ENCODE measurements at regions not wholly inside any gene's neighbourhood (a gene's known extent, or its start where the extent isn't known, plus 50 kb on each side); places are given as distances from the start of the nearest gene placed in this dataset.

DNA sequence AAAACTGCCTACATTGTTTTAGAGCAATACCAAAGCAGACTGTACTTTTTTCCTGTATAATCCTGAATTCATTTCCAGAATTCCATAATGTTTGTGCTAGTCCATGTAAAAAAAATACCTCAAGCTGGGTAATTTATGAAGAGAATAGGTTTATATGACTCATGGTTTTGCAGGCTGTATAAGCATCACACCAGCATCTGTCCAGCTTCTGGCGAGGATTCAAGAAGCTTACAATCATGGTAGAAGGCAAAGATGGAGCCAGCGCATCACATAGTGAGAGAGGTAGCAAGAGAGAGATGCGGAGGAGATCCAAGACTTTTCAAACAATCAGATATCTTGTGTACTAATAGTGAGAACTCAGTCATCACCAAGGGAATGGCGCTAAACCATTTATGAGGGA is 280.3 kb upstream of the CDH9 start:
- peak; percentile 37 for DNase-seq

DNA sequence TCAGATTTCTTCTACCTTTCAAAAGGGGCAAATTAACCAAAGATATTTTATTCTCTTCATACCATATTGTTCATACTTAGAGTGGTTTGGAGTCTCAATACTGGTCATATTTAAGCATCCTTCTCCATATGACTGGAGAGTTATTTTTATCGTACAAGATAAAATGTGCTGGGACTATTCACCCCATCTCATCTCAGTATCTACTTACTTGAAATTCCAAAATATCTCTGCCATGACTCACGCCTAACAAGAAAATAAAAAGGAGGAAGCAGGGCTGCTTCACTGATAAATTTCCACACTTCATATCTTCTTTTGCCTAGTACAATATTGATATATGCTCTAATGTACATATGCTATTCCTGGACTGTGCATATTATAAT is 277.9 kb upstream of the CDH9 start:
- peak; percentile 96 for DNase-seq

DNA sequence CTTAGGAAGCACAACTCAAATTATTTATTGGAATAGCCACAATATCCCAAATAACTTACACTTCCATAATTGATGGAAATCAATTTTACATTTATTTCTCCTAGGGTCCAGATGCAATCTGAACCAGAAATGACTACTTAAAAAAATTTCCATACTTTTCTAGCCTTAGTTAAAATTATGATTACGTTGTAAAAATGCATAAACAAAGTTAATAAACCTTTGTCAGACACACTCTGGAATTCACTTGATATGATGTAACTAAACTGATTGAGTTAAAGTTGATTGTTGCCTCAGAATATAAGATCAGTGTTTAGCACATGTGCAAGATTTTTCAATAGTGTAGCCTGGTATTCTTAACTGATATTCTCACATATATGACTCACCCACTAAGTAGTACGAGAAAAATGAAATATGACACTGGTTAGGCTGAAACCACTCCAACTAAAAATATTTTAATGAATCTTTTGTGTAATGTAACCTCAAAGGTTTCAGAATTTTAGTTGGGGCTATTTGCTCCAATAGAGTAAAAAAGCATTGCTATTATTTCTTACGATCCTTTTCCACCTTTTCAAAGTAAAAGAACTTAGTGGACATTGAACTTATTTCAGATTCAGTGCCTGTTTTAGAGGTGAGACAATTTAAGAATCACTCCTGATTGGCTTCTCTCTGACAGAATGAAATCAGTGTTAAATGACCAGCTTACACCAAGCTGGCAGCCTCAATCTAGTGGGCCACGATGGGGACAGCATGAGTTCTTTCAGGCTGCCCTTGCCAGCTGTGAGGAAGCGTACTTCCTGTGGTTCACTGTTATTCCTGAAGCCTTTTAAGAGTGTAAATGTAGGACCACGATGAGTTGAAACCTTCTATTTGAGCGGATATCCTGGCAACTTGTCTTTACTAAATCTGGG is 277.2 kb upstream of the CDH9 start:
- DNase-seq = peak; percentile 82

DNA sequence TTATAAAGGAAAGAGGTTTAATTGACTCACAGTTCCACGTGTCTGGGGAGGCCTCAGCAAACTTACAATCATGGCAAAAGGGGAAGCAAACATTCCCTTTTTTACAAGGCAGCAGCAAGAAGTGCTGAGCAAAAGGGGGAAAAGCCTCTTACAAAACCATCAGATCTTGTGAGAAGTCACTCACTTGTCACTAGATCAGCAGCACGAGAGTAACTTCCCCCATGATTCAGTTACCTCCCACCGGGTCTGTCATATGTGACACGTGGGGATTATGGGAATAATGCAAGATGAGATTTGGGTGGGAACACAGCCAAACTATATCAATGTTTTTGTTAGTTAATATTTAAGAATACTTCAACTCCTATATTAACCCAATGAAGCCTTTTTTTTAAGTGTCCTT is 275.2 kb upstream of the CDH9 start:
- no peak for DNase-seq

DNA sequence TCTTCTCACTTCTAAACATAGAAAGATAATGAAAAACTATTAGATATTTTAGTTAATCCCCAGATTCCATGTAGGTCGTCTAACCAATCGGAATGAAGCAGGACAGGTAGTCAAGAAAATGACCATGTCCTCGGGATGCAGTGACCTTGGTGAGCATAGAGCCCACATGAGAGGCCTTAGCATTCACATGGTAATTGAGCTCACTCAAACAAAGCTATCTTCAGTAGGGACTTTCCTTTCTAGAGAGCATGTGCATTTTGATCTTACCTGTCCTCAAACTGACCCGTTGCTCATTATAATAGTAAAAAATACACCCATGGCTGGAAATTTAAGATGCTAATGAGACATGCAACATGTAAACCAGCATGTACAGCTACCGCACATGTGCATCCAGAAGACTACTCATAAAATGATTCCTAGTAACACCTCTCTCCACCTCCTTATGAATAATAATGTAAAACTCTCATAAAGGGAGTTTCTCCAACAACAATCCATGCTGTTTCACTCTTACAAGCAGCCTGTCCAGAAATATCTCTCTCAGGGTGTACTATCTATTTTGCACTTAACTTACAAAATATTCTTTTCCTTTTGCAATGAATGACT is 274.0 kb upstream of the CDH9 start:
- DNase-seq = no peak

DNA sequence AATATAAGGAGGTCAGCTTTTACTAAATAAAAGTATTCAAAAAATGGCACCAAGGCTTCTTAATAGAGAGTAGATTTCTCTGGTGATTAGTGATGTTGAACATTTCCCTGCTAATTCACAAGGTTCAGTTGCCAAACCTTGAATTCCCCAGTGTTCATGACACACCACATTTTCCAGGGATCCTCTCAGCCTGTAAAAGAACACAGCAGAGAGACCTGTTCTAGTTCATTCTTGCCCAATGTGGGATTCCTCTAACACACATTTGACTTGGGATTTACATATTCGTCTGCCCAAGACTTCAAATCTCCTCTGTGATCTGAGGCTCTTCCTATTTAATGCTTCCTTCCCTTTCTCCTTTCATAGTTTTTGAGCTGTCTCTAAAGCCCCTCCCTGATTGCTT is 273.2 kb upstream of the CDH9 start:
- DNase-seq = peak; percentile 32

DNA sequence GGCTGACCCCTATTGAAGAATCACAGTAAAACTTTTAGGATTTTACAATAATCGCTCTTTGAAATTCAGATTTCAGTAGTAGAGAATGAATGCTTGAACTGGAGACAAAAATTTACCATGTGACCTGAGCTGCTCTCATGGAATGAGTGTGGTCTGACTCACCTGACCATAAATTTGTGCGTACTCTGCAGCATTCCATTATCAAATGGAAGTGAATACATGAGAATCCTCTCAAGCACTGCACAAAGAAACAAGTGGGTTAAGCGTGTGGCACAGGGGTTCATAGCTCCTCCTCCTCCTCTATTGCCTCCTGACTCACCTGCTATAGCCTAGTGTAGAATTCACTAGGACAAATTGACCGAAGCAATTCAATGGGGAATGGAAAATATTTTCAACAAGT is 269.8 kb upstream of the CDH9 start:
- peak; percentile 29 for DNase-seq

DNA sequence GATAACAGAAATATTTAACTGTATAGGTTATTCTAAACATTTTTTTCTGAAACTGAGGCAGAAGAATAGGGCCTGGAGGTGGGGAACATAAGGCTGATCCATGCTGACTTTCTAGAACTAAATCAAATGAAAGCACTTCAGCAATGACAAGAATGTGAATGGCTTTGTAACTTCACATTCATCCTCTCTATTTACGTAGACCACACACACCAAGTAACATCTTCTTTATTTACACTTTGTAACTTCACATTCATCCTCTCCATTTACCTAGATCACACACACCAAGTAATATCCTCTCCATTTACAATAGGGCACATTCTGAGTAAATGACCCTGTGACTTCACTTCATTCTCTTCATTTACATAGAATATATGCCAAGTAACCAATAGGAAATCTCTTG is 251.8 kb upstream of the CDH9 start:
- peak; percentile 4 for DNase-seq

DNA sequence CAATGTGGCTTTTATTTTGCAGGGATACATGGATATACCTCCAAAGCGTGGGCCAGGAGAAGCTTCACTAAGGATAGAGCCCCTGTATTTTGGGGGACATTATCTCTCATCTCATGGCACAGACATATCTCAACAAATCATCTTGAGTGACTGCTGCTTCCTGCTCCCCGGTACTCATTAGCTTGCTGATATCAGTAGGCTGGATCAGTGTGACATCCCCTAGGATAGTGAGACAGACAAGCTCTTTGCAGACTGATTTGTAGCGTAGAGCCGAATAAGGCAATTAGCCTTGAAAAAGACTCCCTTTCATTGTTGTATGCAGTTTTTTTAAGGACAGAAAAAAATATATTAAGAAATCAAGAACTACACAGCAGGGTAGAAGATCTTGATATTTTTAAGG is 237.7 kb upstream of the CDH9 start:
- no peak for DNase-seq

DNA sequence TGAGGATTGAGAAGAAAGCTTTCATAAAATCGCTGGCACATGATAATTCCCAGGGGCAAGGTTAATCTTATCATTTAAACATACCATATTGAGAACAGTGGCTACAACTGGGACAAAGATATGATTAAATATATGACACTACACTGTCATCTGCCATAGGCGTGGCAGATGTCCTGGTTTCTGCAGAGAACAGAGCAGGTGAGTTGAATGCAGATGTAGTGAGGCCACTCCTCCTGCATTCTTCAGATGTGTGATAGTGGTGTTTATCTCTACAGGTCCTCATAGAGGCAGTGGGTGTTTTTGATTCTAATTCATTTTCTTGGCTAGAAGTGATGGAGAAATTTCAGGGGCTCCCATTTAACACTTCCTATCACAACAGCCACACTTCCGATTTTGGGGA is 237.0 kb upstream of the CDH9 start:
- DNase-seq = no peak

DNA sequence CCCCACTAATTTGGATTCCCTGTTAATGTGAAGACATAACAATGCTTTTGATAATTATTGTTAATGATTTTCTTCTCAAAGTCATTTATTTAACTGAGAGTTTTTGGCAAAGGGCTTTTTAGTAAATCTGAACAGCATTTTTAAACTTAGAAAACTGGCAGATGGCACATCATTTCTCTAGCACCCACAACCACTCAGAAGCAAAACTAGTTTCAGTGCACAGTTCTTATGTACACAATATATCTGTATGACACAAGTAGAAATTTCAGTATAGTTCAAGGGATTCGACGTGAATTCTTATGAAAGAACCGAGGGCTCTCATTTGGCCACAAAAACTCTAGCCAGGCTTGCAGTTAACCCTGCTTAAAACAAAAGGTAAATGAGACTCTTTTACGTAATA is 231.4 kb upstream of the CDH9 start:
- DNase-seq = no peak

DNA sequence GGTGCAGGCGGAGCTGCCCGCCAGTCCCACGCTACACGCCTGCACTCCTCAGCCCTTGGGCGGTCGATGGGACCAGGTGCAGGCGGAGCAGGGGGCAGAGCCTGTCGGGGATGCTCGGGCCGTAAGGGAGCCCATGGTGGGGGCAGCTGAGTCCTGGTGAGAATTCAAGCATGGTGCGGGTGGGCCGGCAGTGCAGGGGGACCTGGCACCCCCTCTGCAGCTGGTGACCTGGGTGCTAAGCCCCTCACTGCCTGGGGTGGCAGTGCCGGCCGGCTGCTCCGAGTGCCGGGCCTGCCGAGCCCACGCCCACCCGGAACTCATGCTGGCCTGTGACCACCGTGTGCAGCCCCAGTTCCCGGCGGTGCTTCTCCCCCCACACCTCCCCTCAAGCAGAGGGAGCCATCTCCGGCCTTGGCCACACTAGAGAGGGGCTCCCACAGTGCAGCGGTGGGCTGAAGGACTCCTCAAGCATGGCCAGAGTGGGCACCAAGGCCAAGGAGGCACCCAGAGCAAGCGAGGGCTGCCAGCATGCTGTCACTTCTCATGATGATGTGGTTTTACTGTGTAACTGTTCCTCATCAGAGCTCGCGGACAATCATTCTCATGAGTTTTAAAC is 228.9 kb upstream of the CDH9 start:
- DNase-seq = no peak

DNA sequence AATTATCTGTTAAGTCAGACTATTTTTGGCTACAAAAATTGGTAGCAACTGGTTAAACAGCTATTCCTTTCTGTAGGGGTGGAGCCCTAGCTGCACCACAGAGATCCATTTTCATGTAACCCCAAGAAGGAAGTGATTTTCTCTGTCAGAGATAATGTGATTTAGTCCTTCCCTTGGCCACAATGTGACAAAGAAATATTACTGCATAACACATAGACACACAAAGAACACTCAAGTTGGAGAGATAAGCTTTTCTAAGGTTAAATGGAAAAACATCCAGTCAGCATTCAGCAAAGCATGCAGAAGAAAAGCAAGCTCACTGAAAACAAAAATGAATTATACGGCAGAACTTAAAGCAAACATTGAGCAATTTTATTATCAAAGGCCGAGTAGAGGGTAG is 227.8 kb upstream of the CDH9 start:
- DNase-seq = no peak

DNA sequence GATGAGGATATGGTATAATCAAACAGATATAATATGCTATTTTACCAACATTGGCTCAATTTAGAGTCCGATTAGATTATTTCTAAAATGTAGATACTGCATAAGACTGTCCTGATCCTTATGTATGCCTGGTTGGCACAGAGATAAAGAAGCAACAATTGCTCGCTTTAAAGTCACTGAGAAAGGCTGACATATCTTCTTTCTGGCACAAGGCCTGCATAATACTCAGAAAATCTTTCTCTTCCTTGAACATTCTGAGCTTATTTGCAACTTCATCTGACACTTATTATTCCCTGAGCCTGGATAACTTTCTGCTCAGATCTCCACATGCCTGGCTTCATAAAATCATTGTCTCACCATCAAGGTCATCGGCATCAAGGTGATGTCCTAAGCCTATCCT is 219.3 kb upstream of the CDH9 start:
- no peak for DNase-seq

DNA sequence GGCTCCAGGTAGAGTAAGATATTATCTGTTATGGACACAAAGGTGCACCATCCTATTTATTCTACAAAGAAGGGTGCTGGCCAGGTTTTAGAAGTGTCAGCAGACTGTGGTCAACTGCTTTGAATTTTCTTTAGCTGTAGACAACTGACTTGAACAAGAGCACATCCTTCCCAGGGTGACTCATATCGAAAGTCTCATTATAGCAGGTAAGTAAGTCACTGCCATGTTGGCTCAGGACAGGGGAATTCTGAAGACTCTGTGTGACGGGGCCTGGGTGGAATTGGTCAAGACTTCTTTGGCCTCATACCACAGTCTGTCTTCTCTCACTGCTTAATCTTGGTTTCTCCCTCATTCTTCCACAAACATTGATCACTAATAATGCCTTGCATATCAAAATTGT is 214.5 kb upstream of the CDH9 start:
- DNase-seq = no peak

DNA sequence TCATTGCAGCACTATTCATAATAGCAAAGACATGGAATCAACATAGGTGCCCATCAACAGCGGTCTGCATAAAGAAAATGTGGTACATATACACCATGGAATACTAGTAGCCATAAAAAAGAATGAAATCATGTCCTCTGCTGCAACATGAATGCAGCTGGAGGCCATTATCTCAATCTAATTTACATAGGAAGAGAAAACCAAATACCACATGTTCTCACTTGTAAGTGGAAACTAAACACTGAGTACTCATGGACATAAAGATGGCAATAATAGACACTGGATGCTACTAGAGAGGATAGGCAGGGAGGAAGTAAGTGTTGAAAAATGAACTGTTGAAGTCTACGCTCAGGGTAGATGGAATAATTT is 203.9 kb upstream of the CDH9 start:
- no peak for DNase-seq

DNA sequence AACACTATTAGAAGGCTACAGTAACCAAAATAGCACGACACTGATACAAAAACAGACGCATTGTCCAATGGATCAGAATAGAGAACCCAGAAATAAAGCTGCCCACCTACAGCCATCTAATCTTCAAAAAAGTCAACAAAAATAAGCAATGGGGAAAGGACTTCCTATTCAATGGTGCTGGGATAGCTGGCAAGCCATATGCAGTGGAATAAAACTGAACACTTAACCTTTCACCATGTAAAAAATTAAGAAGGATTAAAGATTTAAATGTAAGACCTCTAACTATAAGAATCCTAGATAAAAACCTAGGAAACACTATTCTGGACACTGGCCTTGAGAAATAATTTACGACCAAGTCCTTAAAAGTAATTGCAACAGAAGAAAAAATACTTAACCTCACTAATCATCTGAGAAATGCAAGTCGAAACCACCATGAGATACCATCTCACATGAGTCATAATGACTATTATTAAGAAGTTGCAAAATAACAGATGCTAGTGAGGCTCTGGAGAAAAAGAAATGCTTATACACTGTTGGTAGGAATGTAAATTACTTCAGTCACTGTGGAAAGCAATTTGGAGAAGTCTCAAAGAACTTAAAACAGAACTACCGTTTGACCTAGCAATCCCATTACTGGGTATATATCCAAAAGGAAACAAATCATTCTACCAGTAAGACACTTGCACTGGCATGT is 203.3 kb upstream of the CDH9 start:
- DNase-seq = peak; percentile 97

DNA sequence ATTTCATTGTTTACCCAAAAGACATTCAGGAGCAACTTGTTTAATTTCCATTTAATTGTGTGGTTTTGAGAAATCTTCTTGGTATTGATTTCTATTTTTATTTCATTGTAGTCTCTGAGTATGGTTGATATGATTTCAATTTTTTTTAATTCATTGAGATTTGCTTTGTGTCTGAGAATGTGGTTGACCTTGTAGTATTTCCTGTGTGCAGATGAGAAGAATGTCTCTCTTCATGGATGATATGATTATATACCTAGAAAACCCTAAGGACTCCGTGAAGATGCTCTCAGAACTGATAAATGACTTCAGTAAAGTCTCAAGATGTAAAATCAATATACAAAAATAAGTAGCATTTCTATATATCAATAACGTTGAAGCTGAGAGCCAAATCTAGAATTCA is 202.4 kb upstream of the CDH9 start:
- DNase-seq = peak; percentile 36

DNA sequence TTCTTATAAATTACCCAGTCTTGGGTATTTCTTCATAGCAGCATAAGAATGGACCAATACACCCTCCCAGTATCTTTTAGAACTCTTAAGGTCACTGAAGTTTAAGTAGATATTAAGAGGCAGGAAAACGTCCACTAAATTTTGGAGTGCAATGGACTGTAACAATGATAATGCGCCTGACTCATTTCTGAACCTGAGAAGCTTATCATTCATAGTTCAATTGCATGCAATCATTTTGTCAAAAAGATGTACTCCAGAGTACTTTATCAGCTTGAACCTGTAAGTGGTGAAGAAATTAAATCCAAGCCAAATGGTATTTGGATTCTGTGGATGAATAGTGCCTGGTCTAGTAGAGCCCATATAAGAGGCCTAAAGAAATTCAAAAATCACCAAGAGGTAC is 196.5 kb upstream of the CDH9 start:
- DNase-seq = no peak

DNA sequence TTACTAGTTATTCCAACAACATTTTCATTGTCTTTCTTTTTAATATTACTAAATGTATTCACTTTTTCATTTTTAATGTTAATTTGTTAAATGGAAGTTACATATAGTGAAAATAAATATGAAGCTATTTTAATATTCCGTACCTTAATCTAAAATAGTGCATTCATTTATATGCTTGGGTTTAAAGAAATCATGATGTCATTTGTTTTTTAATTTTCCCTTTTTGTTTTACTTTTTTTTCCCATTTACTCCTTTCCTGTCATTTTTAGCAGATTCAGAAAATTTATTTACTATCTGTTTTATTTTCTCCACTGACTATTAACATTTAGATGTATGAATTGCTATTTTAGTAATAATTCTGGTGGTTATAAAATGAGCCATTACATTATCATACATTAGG is 183.0 kb upstream of the CDH9 start:
- no peak for DNase-seq

DNA sequence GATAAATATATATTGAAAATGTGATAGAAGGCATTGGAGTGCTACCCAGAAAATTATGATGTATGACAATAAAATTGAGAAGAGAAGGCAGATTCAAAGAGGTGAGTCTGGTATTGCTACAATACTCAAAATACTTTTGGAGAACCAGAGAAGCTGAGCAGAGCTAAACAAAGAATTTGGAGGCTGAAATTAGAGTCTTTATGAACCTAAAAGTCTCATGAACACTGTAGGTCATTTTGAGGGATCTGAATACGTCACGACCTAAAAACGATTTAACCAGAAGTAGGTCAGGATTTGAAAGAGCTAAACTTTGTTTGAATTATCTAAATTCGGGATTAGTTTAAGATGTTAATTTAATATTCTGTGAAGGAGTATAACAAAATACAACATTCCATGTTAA is 182.4 kb upstream of the CDH9 start:
- no peak for DNase-seq

DNA sequence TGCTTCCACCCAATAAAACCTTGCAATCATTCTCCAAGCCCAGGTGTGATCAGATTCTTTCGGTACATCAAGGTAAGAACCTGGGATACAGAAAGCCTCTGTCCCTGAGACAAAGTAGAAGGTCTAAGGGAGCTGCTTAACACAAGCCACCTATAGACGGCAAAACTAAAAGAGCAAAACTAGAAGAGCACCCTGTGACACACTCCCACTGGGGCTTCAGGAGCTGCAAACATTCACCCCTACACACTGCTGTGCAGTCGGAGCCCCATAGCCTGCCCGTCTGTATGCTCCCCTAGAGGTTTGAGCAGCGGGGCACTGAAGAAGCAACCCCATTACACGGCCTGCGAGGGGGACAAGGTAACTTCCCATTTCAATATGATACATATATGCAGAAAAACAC is 179.6 kb upstream of the CDH9 start:
- no peak for DNase-seq

DNA sequence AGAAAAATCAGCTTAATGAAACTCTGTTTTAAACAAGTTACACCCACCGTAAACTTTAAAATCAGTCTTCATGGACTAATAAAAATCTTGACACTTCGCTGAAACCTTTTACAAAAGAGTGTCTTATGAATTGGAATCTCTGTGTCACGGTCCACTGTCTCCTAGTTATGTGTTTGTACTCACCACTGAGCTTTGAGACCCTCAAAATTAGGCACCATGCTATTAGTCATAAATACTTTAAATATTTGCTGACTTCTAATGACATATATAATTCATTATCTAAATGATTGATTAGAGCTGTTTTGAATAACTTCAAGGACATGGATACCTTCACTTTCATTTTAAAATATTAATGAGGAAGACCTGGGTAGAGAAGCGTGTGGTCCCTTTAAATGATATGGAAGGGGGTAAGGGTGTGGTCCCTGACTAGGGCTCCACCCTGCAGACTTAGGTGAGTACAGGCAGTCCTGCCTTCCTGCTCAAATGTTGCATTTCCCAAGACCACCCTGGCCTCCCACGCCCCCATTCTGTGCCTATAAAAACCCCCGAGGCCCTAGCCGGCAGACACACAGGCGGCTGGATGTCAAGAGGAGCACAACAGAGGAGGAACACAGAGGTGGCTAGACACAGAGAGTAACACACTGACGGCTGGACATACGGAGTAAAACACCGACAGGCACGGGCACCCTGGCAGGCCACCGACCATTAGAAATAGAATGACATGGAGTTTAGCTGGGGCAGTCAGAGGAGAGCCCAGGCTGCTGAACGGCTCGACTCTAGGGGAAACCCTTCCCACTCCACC is 179.0 kb upstream of the CDH9 start:
- no peak for DNase-seq
